ENCODE measurements at regions not wholly inside any gene's neighbourhood (a gene's known extent, or its start where the extent isn't known, plus 50 kb on each side); places are given as distances from the start of the nearest gene placed in this dataset.

GRCh38 chr3:154044671-154045070 is 76.5 kb upstream of the ARHGEF26 start:
- Mint-ChIP-seq H3K27me3 (ENCODE audit: low read depth in 3 of 3) (peaks cover 0 to 11% (median 5%) of the 10 kb centered on the region in 3 donors), H3K9me3 (peaks cover 0 to 3% (median 0%) of the 10 kb centered on the region in 6 donors), H3K36me3 (no peaks in the 10 kb centered on the region), H3K4me3 (no peak overlapping the region), H3K27ac (no peak overlapping the region), H3K4me1 (no peaks in the 10 kb centered on the region)
- no peak for DNase-seq

- peaks cover 1 to 13% (median 3%) of the 10 kb centered on the region in 3 donors for H3K27me3 Mint-ChIP-seq (ENCODE audit: low read depth in 3 of 3)
- H3K27ac Mint-ChIP-seq: no peak overlapping the region
- DNase-seq: no peak
- H3K36me3 Mint-ChIP-seq: no peaks in the 10 kb centered on the region
- H3K9me3 Mint-ChIP-seq: peaks cover 0 to 5% (median 0%) of the 10 kb centered on the region in 6 donors
- no peak overlapping the region for H3K4me3 Mint-ChIP-seq
- no peaks in the 10 kb centered on the region for H3K4me1 Mint-ChIP-seq
Observed at GRCh38 chr3:154050216-154050615, 71.0 kb upstream of the ARHGEF26 start.

- Mint-ChIP-seq H3K4me1 (no peaks in the 10 kb centered on the region), H3K36me3 (no peaks in the 10 kb centered on the region), H3K27me3 (ENCODE audit: low read depth in 3 of 3) (peaks cover 1 to 11% (median 3%) of the 10 kb centered on the region in 3 donors), H3K27ac (no peak overlapping the region), H3K9me3 (peaks cover 0 to 5% (median 0%) of the 10 kb centered on the region in 6 donors), H3K4me3 (no peak overlapping the region)
- DNase-seq: no peak
Observed at GRCh38 chr3:154050766-154051165, 70.4 kb upstream of the ARHGEF26 start.

- Mint-ChIP-seq H3K36me3 (no peaks in the 10 kb centered on the region), H3K4me1 (no peaks in the 10 kb centered on the region), H3K27me3 (ENCODE audit: low read depth in 3 of 3) (no peaks in the 10 kb centered on the region), H3K27ac (no peak overlapping the region), H3K9me3 (peaks cover 0 to 5% (median 0%) of the 10 kb centered on the region in 6 donors), H3K4me3 (no peak overlapping the region)
- DNase-seq: no peak
Observed at GRCh38 chr3:154059833-154060232, 61.4 kb upstream of the ARHGEF26 start.

GRCh38 chr3:154060238-154061000 is 60.8 kb upstream of the ARHGEF26 start:
- H3K9me3 Mint-ChIP-seq: peaks cover 0 to 5% (median 0%) of the 10 kb centered on the region in 6 donors
- H3K27ac Mint-ChIP-seq: no peak overlapping the region
- H3K27me3 Mint-ChIP-seq (ENCODE audit: low read depth in 3 of 3): no peaks in the 10 kb centered on the region
- H3K36me3 Mint-ChIP-seq: no peaks in the 10 kb centered on the region
- H3K4me1 Mint-ChIP-seq: no peaks in the 10 kb centered on the region
- no peak overlapping the region for H3K4me3 Mint-ChIP-seq
- DNase-seq: no peak

- Mint-ChIP-seq H3K4me1 (no peaks in the 10 kb centered on the region), H3K36me3 (no peaks in the 10 kb centered on the region), H3K4me3 (no peak overlapping the region), H3K27ac (no peak overlapping the region), H3K27me3 (ENCODE audit: low read depth in 3 of 3) (no peaks in the 10 kb centered on the region), H3K9me3 (peaks cover 0 to 5% (median 0%) of the 10 kb centered on the region in 6 donors)
- DNase-seq: no peak
Observed at GRCh38 chr3:154061001-154061370, 60.2 kb upstream of the ARHGEF26 start.

GRCh38 chr3:154062513-154062912 is 58.7 kb upstream of the ARHGEF26 start:
- H3K27ac Mint-ChIP-seq: no peak overlapping the region
- H3K9me3 Mint-ChIP-seq: peaks cover 0 to 8% (median 3%) of the 10 kb centered on the region in 6 donors
- H3K4me1 Mint-ChIP-seq: no peaks in the 10 kb centered on the region

GRCh38 chr3:154071146-154071545 is 50.0 kb upstream of the ARHGEF26 start:
- Mint-ChIP-seq H3K4me3 (no peak overlapping the region), H3K27me3 (ENCODE audit: low read depth in 3 of 3) (peaks cover 0 to 5% (median 0%) of the 10 kb centered on the region in 3 donors), H3K27ac (no peak overlapping the region), H3K4me1 (no peaks in the 10 kb centered on the region), H3K9me3 (peaks cover 0 to 16% (median 6%) of the 10 kb centered on the region in 6 donors), H3K36me3 (no peaks in the 10 kb centered on the region)
- no peak for DNase-seq

More at GRCh38 chr3:154062513-154062912, 58.7 kb upstream of the ARHGEF26 start:
- no peaks in the 10 kb centered on the region for H3K36me3 Mint-ChIP-seq
- DNase-seq: no peak
- H3K27me3 Mint-ChIP-seq (ENCODE audit: low read depth in 3 of 3): peaks cover 0 to 1% (median 0%) of the 10 kb centered on the region in 3 donors
- no peak overlapping the region for H3K4me3 Mint-ChIP-seq

Measured in immature natural killer cell (primary cell).